IMR-90 (cell line): ENCODE measurements at regions not wholly inside any gene's neighbourhood (a gene's known extent, or its start where the extent isn't known, plus 50 kb on each side); places are given as distances from the start of the nearest gene placed in this dataset.

Experiments used
- ATAC-seq: fragments of 200-7000 bp; cut with Tn5 transposase; 2 replicates; pipeline ENCODE4 v1.9.1; 2020; ENCODE audit warnings: low read depth, mild to moderate bottlenecking, moderate library complexity
- BruUV-seq: library from RNA; stranded (reverse); fragments of 400-500 nt; replicated peaks from 2 replicates; lab custom pipeline; 2021; lab: Mats Ljungman, UMichigan
- CTCF ChIA-PET: fragments of 300-600 bp; formaldehyde crosslinking; extraction: SDS; loops from one replicate; lab custom pipeline; 2021; ENCODE audit warnings: antibody characterized with exemption; lab: Yijun Ruan, JAX
- POLR2A ChIA-PET: fragments of 300-600 bp; sonication (Branson Sonifier 250); formaldehyde crosslinking; loops from one replicate; lab custom pipeline; 2022; ENCODE audit warnings: antibody characterized with exemption; ENCODE audit not compliant: unreplicated experiment; lab: Charles Lee
- DNase-seq: peaks from one replicate; pipeline ENCODE4 v3.0.0; 2013
- H2AFZ ChIP-seq: replicated peaks from 2 replicates; pipeline ENCODE3; 2013; ENCODE audit warnings: low read length, mild to moderate bottlenecking; ENCODE audit not compliant: poor library complexity
- H2AK5ac ChIP-seq: 2 replicates; pipeline ENCODE4 v1.6.1; 2013; ENCODE audit warnings: low read depth, low read length, inconsistent platforms
- H2AK9ac ChIP-seq: replicated peaks from 2 replicates; pipeline ENCODE3; 2013; ENCODE audit warnings: mild to moderate bottlenecking, low read depth, low read length, moderate library complexity; ENCODE audit not compliant: poor library complexity
- H2BK120ac ChIP-seq: 2 replicates; pipeline ENCODE4 v1.6.1; 2013; ENCODE audit warnings: low read depth, low read length, inconsistent platforms
- H2BK15ac ChIP-seq: 3 replicates; pipeline ENCODE4 v1.6.1; 2013; ENCODE audit warnings: low read depth, low read length, inconsistent platforms
- H2BK20ac ChIP-seq: 2 replicates; pipeline ENCODE4 v1.6.1; 2013; ENCODE audit warnings: low read depth, mild to moderate bottlenecking, inconsistent platforms, low read length, moderate library complexity
- H2BK5ac ChIP-seq: 2 replicates; pipeline ENCODE4 v1.6.1; 2013; ENCODE audit warnings: mild to moderate bottlenecking, low read depth, low read length, inconsistent platforms; ENCODE audit not compliant: poor library complexity, severe bottlenecking
- H3K14ac ChIP-seq: replicated peaks from 2 replicates; pipeline ENCODE4 v1.6.1; 2013; ENCODE audit warnings: low read depth, low read length, inconsistent platforms
- H3K18ac ChIP-seq: 2 replicates; pipeline ENCODE4 v1.6.1; 2013; ENCODE audit warnings: low read depth, low read length, control low read depth
- H3K23ac ChIP-seq: 2 replicates; pipeline ENCODE4 v1.6.1; 2013; ENCODE audit warnings: low read depth, low read length, inconsistent platforms
- H3K27ac ChIP-seq: 2 replicates; pipeline ENCODE4 v1.5.1; 2013; ENCODE audit warnings: mild to moderate bottlenecking, control low read depth, low read length; ENCODE audit not compliant: insufficient read depth
- H3K27me3 ChIP-seq: 2 replicates; pipeline ENCODE4 v1.6.1; 2013; ENCODE audit warnings: low read length; ENCODE audit not compliant: control insufficient read depth, insufficient read depth
- H3K36me3 ChIP-seq: 2 replicates; pipeline ENCODE4 v1.6.1; 2013; ENCODE audit warnings: low read length, mixed read lengths; ENCODE audit not compliant: control insufficient read depth, insufficient read depth
- H3K4ac ChIP-seq: 2 replicates; pipeline ENCODE4 v1.6.1; 2013; ENCODE audit warnings: low read depth, low read length, inconsistent platforms
- H3K4me1 ChIP-seq: 2 replicates; pipeline ENCODE4 v1.6.1; 2013; ENCODE audit warnings: low read length, mixed read lengths; ENCODE audit not compliant: control insufficient read depth, insufficient read depth
- H3K4me2 ChIP-seq: 2 replicates; pipeline ENCODE4 v1.6.1; 2013; ENCODE audit warnings: low read depth, mild to moderate bottlenecking, control low read depth, low read length, moderate library complexity
- H3K4me3 ChIP-seq: 2 replicates; pipeline ENCODE4 v1.5.1; 2013; ENCODE audit warnings: low read depth, mild to moderate bottlenecking, control low read depth, low read length, moderate library complexity; ENCODE audit not compliant: insufficient read depth
- H3K56ac ChIP-seq: 2 replicates; pipeline ENCODE4 v1.6.1; 2013; ENCODE audit warnings: low read length, inconsistent platforms; ENCODE audit not compliant: insufficient read depth; ENCODE audit errors: extremely low read depth
- H3K79me1 ChIP-seq, 2 experiments: 2 replicates each; pipeline ENCODE4 v1.6.1; 2013; ENCODE audit warnings: low read length in 2 of 2, inconsistent platforms in 1 of 2, low read depth in 1 of 2
- H3K9ac ChIP-seq: 2 replicates; pipeline ENCODE4 v1.6.1; 2013; ENCODE audit warnings: low read depth, low read length, control low read depth
- H3K9me1 ChIP-seq: 2 replicates; pipeline ENCODE4 v1.6.1; 2013; ENCODE audit warnings: low read length, inconsistent platforms; ENCODE audit not compliant: insufficient read depth
- H3K9me3 ChIP-seq: 2 replicates; pipeline ENCODE4 v1.6.1; 2013; ENCODE audit warnings: low read length; ENCODE audit not compliant: control insufficient read depth, insufficient read depth
- H4K20me1 ChIP-seq: 2 replicates; pipeline ENCODE4 v1.6.1; 2013; ENCODE audit warnings: low read length, inconsistent platforms; ENCODE audit not compliant: insufficient read depth
- H4K5ac ChIP-seq: 2 replicates; pipeline ENCODE4 v1.6.1; 2013; ENCODE audit warnings: mild to moderate bottlenecking, low read depth, low read length, control low read depth
- H4K8ac ChIP-seq, 2 experiments: 2 replicates each; pipeline ENCODE4 v1.6.1; 2013; ENCODE audit warnings: low read depth in 2 of 2, low read length in 2 of 2, control low read depth in 1 of 2, inconsistent platforms in 1 of 2
- H4K91ac ChIP-seq: 2 replicates; pipeline ENCODE4 v1.6.1; 2013; ENCODE audit warnings: low read depth, low read length, inconsistent platforms; ENCODE audit not compliant: insufficient read depth
- FOS ChIP-seq: fragments of 150-350 bp; IDR thresholded peaks from 2 replicates; pipeline ENCODE4 v1.6.1; 2016; ENCODE audit warnings: low read depth, low read length
- WGBS, 2 experiments: methylation state at CpG; one replicate each; pipeline versions ENCODE4 v1.1.5 to v1.1.7; 2013; ENCODE audit warnings: missing lambda C conversion rate in 2 of 2; ENCODE audit not compliant: insufficient read length in 1 of 2; ENCODE audit errors: extremely low coverage in 2 of 2; 5-methylcytosine and 5-hydroxymethylcytosine counted together
- dilution Hi-C: fragments of 300-500 bp; cut with HindIII; formaldehyde crosslinking; loops from one replicate; pipeline ENCODE4 v1.14.3; 2018; ENCODE audit warnings: low sequenced_read_pairs; ENCODE audit not compliant: unreplicated experiment
- in situ Hi-C: fragments of 300-500 bp; cut with MboI; formaldehyde crosslinking; loops from 3 replicates; pipeline ENCODE4 v1.14.3; 2019; ENCODE audit warnings: low sequenced_read_pairs, inconsistent platforms, mixed read lengths
- intact Hi-C: fragments of 100-400 bp; cut with micrococcal nuclease; formaldehyde crosslinking; loops from 2 replicates; pipeline ENCODE4 v1.10.0; 2022

DNA sequence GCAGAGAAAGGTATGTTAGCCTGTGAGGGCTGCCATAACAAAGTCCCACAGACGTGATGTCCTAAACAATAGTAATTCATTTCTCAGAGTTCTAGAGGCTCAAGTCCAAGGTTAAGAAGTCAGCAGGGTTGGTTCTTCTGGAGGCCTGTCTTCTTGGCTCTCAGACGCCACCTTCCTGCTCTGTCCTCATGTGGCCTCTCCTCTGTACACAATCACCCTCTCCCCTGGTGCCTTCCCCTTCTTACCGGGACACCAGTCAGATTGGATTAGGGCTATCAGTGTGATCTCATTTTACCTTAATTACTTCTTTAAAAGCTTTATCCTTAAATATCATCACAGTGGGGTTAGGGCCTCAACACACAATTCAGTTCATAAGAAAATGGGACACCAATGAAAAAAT lies 860.5 kb downstream of the RNF144A start:
- no peak overlapping the region for H4K91ac ChIP-seq
- no peak overlapping the region for H3K4me3 ChIP-seq
- DNase-seq (no peak), ATAC-seq (no peak)
- H3K23ac ChIP-seq, result no peak overlapping the region
- H4K20me1 ChIP-seq, result no peaks in the 10 kb centered on the region
- ChIA-PET POLR2A (interaction anchor here (0.6 kb wide), 1 partner anchor 310 kb away, joined by 3 read pairs; no protein-coding TSS in a partner anchor), CTCF (no interaction called here)
- no peaks in the 10 kb centered on the region for H3K79me1 ChIP-seq
- H2BK15ac ChIP-seq, result no peak overlapping the region
- no CpG with 5 or more reads among the region's 3 CpGs for WGBS, 2 experiments
- H2AK9ac ChIP-seq, result no peak overlapping the region
- H3K27ac ChIP-seq, result no peak overlapping the region
- H4K5ac ChIP-seq, result no peak overlapping the region
- H3K9me3 ChIP-seq, result no peaks in the 10 kb centered on the region
- no peak overlapping the region for H3K14ac ChIP-seq
- in situ Hi-C loops (no loop called here), intact Hi-C loops (no loop called here), dilution Hi-C loops (no loop called here)
- no peak overlapping the region for H3K4me2 ChIP-seq
- no peak overlapping the region for H2BK5ac ChIP-seq
- no peak overlapping the region for H3K56ac ChIP-seq
- no peak overlapping the region for H2BK20ac ChIP-seq
- no peak for TF ChIP-seq FOS
- no peak overlapping the region for H2BK120ac ChIP-seq
- no peak overlapping the region for H3K9ac ChIP-seq
- no peak overlapping the region for H3K4ac ChIP-seq
- BruUV-seq, result no TSS peak
- no peaks in the 10 kb centered on the region for H3K36me3 ChIP-seq
- no peak overlapping the region for H2AK5ac ChIP-seq
- no peak overlapping the region for H3K18ac ChIP-seq
- no peaks in the 10 kb centered on the region for H3K9me1 ChIP-seq
- no peaks in the 10 kb centered on the region for H3K4me1 ChIP-seq
- no peaks in the 10 kb centered on the region for H3K27me3 ChIP-seq
- H2AFZ ChIP-seq, result no peak overlapping the region
- no peak overlapping the region for H4K8ac ChIP-seq
